ENCODE measurements at regions not wholly inside any gene's neighbourhood (a gene's known extent, or its start where the extent isn't known, plus 50 kb on each side); places are given as distances from the start of the nearest gene placed in this dataset.
"Not testable (repeated sequence)": the region's sequence is repeated elsewhere in the genome, so short reads cannot be mapped to it uniquely, and the experiment has no call there.

GRCh38 chr6:157751547-157752200, 71.4 kb upstream of the SNX9 start:
- no peak overlapping the region for H3K4me3 ChIP-seq (IDR thresholded peaks at IDR 0.05; ENCODE audit: insufficient read depth, low read depth, low read length)
- H3K4me1 ChIP-seq (ENCODE audit: low read depth, poor library complexity, severe bottlenecking): peaks cover 5% of the 10 kb centered on the region
- no peak overlapping the region for H2AFZ ChIP-seq (ENCODE audit: low read depth)
- no peaks in the 10 kb centered on the region for H3K79me2 ChIP-seq (ENCODE audit: insufficient read depth, low read depth)
- no peaks in the 10 kb centered on the region for H3K36me3 ChIP-seq (ENCODE audit: insufficient read depth)
- TF ChIP-seq CTCF (conservative IDR thresholded peaks at IDR 0.05; ENCODE audit: low read depth, low read length): no peak
- H3K9ac ChIP-seq: no peak overlapping the region
- no peak overlapping the region for H3K4me2 ChIP-seq
- no peak overlapping the region for H3K27ac ChIP-seq
- peaks cover 3% of the 10 kb centered on the region; the same call in 1 of the 2 replicates for H3K27me3 ChIP-seq (ENCODE audit: insufficient read depth, low read depth)
- H4K20me1 ChIP-seq (ENCODE audit: insufficient read depth): no peaks in the 10 kb centered on the region

GRCh38 chr6:157752879-157753278, 70.2 kb upstream of the SNX9 start:
- H3K79me2 ChIP-seq (ENCODE audit: insufficient read depth, low read depth); H2AFZ ChIP-seq (ENCODE audit: low read depth); H3K9ac ChIP-seq; H3K4me2 ChIP-seq; H3K27me3 ChIP-seq (ENCODE audit: insufficient read depth, low read depth); H4K20me1 ChIP-seq (ENCODE audit: insufficient read depth); H3K27ac ChIP-seq; H3K36me3 ChIP-seq (ENCODE audit: insufficient read depth); H3K4me1 ChIP-seq (ENCODE audit: low read depth, poor library complexity, severe bottlenecking); H3K4me3 ChIP-seq (IDR thresholded peaks at IDR 0.05; ENCODE audit: insufficient read depth, low read depth, low read length): not testable (repeated sequence)

- H3K4me2 ChIP-seq: no peak overlapping the region
- no peak overlapping the region for H3K4me3 ChIP-seq (IDR thresholded peaks at IDR 0.05; ENCODE audit: insufficient read depth, low read depth, low read length)
- H3K27me3 ChIP-seq (ENCODE audit: insufficient read depth, low read depth): peaks cover 6% of the 10 kb centered on the region; the same call in 1 of the 2 replicates
- H3K79me2 ChIP-seq (ENCODE audit: insufficient read depth, low read depth): no peaks in the 10 kb centered on the region
- H3K36me3 ChIP-seq (ENCODE audit: insufficient read depth): no peaks in the 10 kb centered on the region
- peaks cover 9% of the 10 kb centered on the region for H3K4me1 ChIP-seq (ENCODE audit: low read depth, poor library complexity, severe bottlenecking)
- H3K27ac ChIP-seq: no peak overlapping the region
- no peak overlapping the region for H3K9ac ChIP-seq
- H2AFZ ChIP-seq (ENCODE audit: low read depth): no peak overlapping the region
- no peaks in the 10 kb centered on the region for H4K20me1 ChIP-seq (ENCODE audit: insufficient read depth)
- no peak for TF ChIP-seq CTCF (conservative IDR thresholded peaks at IDR 0.05; ENCODE audit: low read depth, low read length)
Measured at GRCh38 chr6:157753291-157753690, 69.8 kb upstream of the SNX9 start.

- not testable (repeated sequence) for H3K27ac ChIP-seq; H2AFZ ChIP-seq (ENCODE audit: low read depth); H3K36me3 ChIP-seq (ENCODE audit: insufficient read depth); H3K4me1 ChIP-seq (ENCODE audit: low read depth, poor library complexity, severe bottlenecking); H3K9ac ChIP-seq; H4K20me1 ChIP-seq (ENCODE audit: insufficient read depth); H3K79me2 ChIP-seq (ENCODE audit: insufficient read depth, low read depth); H3K4me2 ChIP-seq; H3K27me3 ChIP-seq (ENCODE audit: insufficient read depth, low read depth); H3K4me3 ChIP-seq (IDR thresholded peaks at IDR 0.05; ENCODE audit: insufficient read depth, low read depth, low read length)
Measured at GRCh38 chr6:157753801-157754200, 69.2 kb upstream of the SNX9 start.

- Histone ChIP-seq H3K4me1 (ENCODE audit: low read depth, poor library complexity, severe bottlenecking) (peaks cover 9% of the 10 kb centered on the region), H3K27ac (no peak overlapping the region), H3K79me2 (ENCODE audit: insufficient read depth, low read depth) (no peaks in the 10 kb centered on the region), H3K9ac (no peak overlapping the region), H4K20me1 (ENCODE audit: insufficient read depth) (no peaks in the 10 kb centered on the region), H3K36me3 (ENCODE audit: insufficient read depth) (no peaks in the 10 kb centered on the region), H3K27me3 (ENCODE audit: insufficient read depth, low read depth) (peaks cover 6% of the 10 kb centered on the region; the same call in 1 of the 2 replicates), H3K4me3 (IDR thresholded peaks at IDR 0.05; ENCODE audit: insufficient read depth, low read depth, low read length) (no peak overlapping the region), H3K4me2 (no peak overlapping the region), H2AFZ (ENCODE audit: low read depth) (no peak overlapping the region)
- TF ChIP-seq CTCF (conservative IDR thresholded peaks at IDR 0.05; ENCODE audit: low read depth, low read length): no peak
Measured at GRCh38 chr6:157754351-157754750, 68.7 kb upstream of the SNX9 start.

All from KMS-11 (cell line).